ENCODE measurements at regions not wholly inside any gene's neighbourhood (a gene's known extent, or its start where the extent isn't known, plus 50 kb on each side); places are given as distances from the start of the nearest gene placed in this dataset.

DNA sequence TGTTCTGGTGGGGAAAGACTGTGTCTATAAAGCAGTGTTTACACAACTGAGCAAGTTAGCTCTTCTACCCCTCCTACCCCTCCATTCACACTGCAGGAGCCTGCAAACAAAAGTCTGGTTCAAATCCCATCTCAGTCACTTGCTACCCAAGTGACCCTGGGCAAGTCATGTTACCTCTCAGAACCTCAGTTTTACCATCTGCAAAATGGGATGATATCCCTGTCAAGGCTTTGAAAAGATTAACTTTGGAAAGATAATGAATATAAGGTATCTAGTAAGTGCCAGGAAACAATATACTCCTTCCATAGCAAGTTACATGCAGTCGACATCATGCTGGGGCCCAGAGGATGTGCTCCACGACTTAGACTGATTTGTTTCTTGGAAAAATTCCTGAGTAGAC is 161.5 kb downstream of the SEC61B start:
- Histone ChIP-seq H3K27ac (ENCODE audit: low read depth in 1 of 2, low read length in 1 of 2) (no peak overlapping the region), H3K9me3 (ENCODE audit: control insufficient read depth in 4 of 4, insufficient read depth in 3 of 4, low read length in 3 of 4) (no peaks in the 10 kb centered on the region), H3K4me3 (no peak overlapping the region), H3K9ac (ENCODE audit: insufficient read depth in 1 of 2, low read length in 2 of 2) (no peak overlapping the region), H3K27me3 (ENCODE audit: control insufficient read depth in 3 of 3, insufficient read depth in 3 of 3, low read length in 2 of 3) (no peaks in the 10 kb centered on the region), H3K36me3 (ENCODE audit: control insufficient read depth in 4 of 4, insufficient read depth in 4 of 4, low read length in 4 of 4) (no peaks in the 10 kb centered on the region), H3K4me1 (ENCODE audit: control insufficient read depth in 5 of 5, insufficient read depth in 5 of 5, low read length in 5 of 5) (no peaks in the 10 kb centered on the region)
- ATAC-seq (ENCODE audit: insufficient read depth, low FRiP score), result no peak
- 30 to 38% methylated on average over 2 of the region's 2 CpGs for WGBS, 2 donors
- no peak for DNase-seq
- TF ChIP-seq, protein P1, sequence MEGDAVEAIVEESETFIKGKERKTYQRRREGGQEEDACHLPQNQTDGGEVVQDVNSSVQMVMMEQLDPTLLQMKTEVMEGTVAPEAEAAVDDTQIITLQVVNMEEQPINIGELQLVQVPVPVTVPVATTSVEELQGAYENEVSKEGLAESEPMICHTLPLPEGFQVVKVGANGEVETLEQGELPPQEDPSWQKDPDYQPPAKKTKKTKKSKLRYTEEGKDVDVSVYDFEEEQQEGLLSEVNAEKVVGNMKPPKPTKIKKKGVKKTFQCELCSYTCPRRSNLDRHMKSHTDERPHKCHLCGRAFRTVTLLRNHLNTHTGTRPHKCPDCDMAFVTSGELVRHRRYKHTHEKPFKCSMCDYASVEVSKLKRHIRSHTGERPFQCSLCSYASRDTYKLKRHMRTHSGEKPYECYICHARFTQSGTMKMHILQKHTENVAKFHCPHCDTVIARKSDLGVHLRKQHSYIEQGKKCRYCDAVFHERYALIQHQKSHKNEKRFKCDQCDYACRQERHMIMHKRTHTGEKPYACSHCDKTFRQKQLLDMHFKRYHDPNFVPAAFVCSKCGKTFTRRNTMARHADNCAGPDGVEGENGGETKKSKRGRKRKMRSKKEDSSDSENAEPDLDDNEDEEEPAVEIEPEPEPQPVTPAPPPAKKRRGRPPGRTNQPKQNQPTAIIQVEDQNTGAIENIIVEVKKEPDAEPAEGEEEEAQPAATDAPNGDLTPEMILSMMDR (IDR thresholded peaks at IDR 0.05; ENCODE audit: control extremely low read depth, extremely low read depth), result no peak

DNA sequence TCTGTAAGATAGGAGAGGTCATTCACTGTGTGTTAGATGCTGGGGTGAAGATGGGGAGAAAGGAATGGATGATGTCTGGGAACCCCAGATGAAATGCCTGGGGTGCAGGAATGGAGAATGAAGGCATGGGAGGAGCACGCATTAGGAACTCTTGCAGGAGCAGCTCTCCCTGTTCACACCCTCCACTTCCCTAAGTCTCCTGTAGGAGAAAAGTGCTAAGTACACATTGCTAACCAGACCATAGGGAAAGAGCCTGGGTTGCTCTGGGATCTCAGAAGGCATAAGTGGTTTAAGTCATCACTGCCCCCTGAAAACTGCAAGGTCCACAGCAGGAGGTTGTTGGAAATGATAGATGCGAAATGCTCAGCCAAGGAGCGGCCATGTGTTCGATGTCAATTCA is 163.1 kb downstream of the SEC61B start:
- no peaks in the 10 kb centered on the region for H3K36me3 ChIP-seq (ENCODE audit: control insufficient read depth in 4 of 4, insufficient read depth in 4 of 4, low read length in 4 of 4)
- no peaks in the 10 kb centered on the region for H3K4me1 ChIP-seq (ENCODE audit: control insufficient read depth in 5 of 5, insufficient read depth in 5 of 5, low read length in 5 of 5)
- H3K9me3 ChIP-seq (ENCODE audit: control insufficient read depth in 4 of 4, insufficient read depth in 3 of 4, low read length in 3 of 4), result no peaks in the 10 kb centered on the region
- TF ChIP-seq, protein P1 (IDR thresholded peaks at IDR 0.05; ENCODE audit: control extremely low read depth, extremely low read depth), result no peak
- no peaks in the 10 kb centered on the region for H3K27me3 ChIP-seq (ENCODE audit: control insufficient read depth in 3 of 3, insufficient read depth in 3 of 3, low read length in 2 of 3)
- no peak overlapping the region for H3K4me3 ChIP-seq
- no peak for DNase-seq
- 95 to 100% methylated on average over 4 of the region's 4 CpGs for WGBS, 2 donors
- no peak overlapping the region for H3K27ac ChIP-seq (ENCODE audit: low read depth in 1 of 2, low read length in 1 of 2)
- no peak overlapping the region for H3K9ac ChIP-seq (ENCODE audit: insufficient read depth in 1 of 2, low read length in 2 of 2)
- ATAC-seq (ENCODE audit: insufficient read depth, low FRiP score), result no peak

DNA sequence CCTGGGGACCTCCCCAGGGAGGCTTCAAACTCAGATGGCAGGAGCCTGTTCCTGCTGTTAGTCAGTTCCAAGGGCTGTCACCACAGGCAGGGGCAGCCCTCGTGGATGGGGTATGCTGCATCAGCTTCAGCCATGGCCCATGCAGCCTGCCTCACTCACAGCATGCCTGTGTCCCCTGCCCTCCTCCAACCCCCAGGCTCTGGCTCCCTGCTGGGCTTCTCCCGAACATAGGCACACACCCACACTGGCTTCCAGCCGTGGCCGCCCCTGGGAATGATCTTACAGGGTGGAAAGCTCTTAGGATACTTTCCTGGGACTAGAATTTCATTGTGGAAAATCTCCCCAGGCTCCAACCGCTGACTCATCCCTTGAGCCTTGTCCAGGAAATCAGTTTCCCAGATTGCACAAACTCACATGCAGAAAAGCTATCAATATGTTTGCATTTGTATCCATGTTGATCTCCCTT is 163.8 kb downstream of the SEC61B start:
- no peak overlapping the region for H3K9ac ChIP-seq (ENCODE audit: insufficient read depth in 1 of 2, low read length in 2 of 2)
- H3K27me3 ChIP-seq (ENCODE audit: control insufficient read depth in 3 of 3, insufficient read depth in 3 of 3, low read length in 2 of 3), result no peaks in the 10 kb centered on the region
- ATAC-seq (ENCODE audit: insufficient read depth, low FRiP score) (no peak), DNase-seq (peak in 1 of 3 donors; percentile 17)
- no peak overlapping the region for H3K4me3 ChIP-seq
- H3K27ac ChIP-seq (ENCODE audit: low read depth in 1 of 2, low read length in 1 of 2), result no peak overlapping the region
- H3K36me3 ChIP-seq (ENCODE audit: control insufficient read depth in 4 of 4, insufficient read depth in 4 of 4, low read length in 4 of 4), result no peaks in the 10 kb centered on the region
- WGBS, 2 donors, result 68 to 80% methylated on average over 5 of the region's 5 CpGs
- TF ChIP-seq, protein P1 (IDR thresholded peaks at IDR 0.05; ENCODE audit: control extremely low read depth, extremely low read depth), result no peak
- no peaks in the 10 kb centered on the region for H3K4me1 ChIP-seq (ENCODE audit: control insufficient read depth in 5 of 5, insufficient read depth in 5 of 5, low read length in 5 of 5)
- no peaks in the 10 kb centered on the region for H3K9me3 ChIP-seq (ENCODE audit: control insufficient read depth in 4 of 4, insufficient read depth in 3 of 4, low read length in 3 of 4)

DNA sequence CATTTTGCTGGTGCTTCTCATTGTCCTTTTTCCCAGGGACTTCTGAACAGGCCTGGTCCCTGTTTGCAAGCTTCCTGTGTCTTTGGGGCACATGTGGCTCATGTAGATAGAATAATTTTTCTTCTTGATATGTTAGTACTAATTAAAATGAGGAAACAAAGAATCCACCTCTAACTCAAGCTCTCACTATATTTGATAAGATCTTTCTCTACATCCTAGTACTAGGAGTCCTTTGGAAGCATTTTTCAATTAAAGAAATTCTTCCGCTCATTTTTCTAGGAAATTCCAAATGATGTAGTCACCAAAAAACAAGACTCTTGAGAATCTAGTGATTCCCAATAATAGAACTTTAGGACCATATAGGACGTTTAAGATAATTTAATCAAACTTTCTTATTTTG is 165.3 kb downstream of the SEC61B start:
- no peak overlapping the region for H3K4me3 ChIP-seq
- 87 to 88% methylated on average over 2 of the region's 2 CpGs for WGBS, 2 donors
- DNase-seq (no peak), ATAC-seq (ENCODE audit: insufficient read depth, low FRiP score) (no peak)
- no peak overlapping the region for H3K27ac ChIP-seq (ENCODE audit: low read depth in 1 of 2, low read length in 1 of 2)
- H3K9me3 ChIP-seq (ENCODE audit: control insufficient read depth in 4 of 4, insufficient read depth in 3 of 4, low read length in 3 of 4), result no peaks in the 10 kb centered on the region
- H3K36me3 ChIP-seq (ENCODE audit: control insufficient read depth in 4 of 4, insufficient read depth in 4 of 4, low read length in 4 of 4), result no peaks in the 10 kb centered on the region
- no peak overlapping the region for H3K9ac ChIP-seq (ENCODE audit: insufficient read depth in 1 of 2, low read length in 2 of 2)
- TF ChIP-seq, protein P1 (IDR thresholded peaks at IDR 0.05; ENCODE audit: control extremely low read depth, extremely low read depth), result no peak
- no peaks in the 10 kb centered on the region for H3K4me1 ChIP-seq (ENCODE audit: control insufficient read depth in 5 of 5, insufficient read depth in 5 of 5, low read length in 5 of 5)
- H3K27me3 ChIP-seq (ENCODE audit: control insufficient read depth in 3 of 3, insufficient read depth in 3 of 3, low read length in 2 of 3), result no peaks in the 10 kb centered on the region
